HFF-Myc (cell line): ENCODE measurements at regions not wholly inside any gene's neighbourhood (a gene's known extent, or its start where the extent isn't known, plus 50 kb on each side); places are given as distances from the start of the nearest gene placed in this dataset.
A peak's percentile ranks its signal among the peaks of the same experiment; 100 is the strongest.

Experiments
- DNase-seq: peaks from one replicate; pipeline ENCODE4 v3.0.0-alpha.2; 2011; ENCODE audit warnings: low read depth; ENCODE audit errors: extremely low read depth
- H3K4me3 ChIP-seq: replicated peaks from 2 replicates; pipeline ENCODE4 v1.5.1; 2011; ENCODE audit warnings: low read depth, mild to moderate bottlenecking, control low read depth, low read length
- CTCF ChIP-seq: IDR thresholded peaks from 2 replicates; pipeline ENCODE4 v1.5.1; 2012; ENCODE audit warnings: mild to moderate bottlenecking, low read depth, low read length, control low read depth; ENCODE audit errors: missing control alignments

GRCh38 chr1:235918032-235918431, 51.3 kb upstream of the LYST start:
- no peak overlapping the region for H3K4me3 ChIP-seq
- DNase-seq: no peak

DNA sequence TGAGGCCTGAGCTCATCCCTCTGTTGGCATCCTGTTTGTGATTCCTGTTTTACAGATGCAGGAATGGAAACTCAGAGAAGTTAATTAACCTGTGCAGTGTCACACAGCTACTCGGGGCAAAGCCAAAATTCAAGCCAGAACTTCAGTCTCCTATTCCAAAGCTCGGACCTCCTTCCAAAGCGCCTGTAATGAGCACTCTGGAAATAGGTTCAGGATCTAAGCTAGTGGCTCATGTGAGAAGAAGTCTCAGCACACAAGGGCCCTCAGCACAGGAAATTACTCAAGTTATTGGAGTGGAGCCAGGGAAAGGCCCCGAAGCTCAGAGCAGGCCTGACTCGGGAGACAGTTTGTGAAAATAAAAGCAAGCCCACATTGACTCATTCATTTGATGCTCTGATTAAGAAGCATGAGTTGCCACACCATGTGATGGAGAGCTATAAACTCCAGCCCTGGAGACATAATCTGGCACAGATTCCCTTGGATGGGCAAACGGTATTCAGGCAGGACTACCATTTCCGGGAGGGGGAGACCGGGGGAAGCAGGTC, 50.6 kb upstream of the LYST start:
- DNase-seq: peak; percentile 98
- H3K4me3 ChIP-seq: no peak overlapping the region
- TF ChIP-seq CTCF: no peak

More at GRCh38 chr1:235918032-235918431, 51.3 kb upstream of the LYST start:
- TF ChIP-seq CTCF: no peak
